ENCODE measurements at regions not wholly inside any gene's neighbourhood (a gene's known extent, or its start where the extent isn't known, plus 50 kb on each side); places are given as distances from the start of the nearest gene placed in this dataset.

DNA sequence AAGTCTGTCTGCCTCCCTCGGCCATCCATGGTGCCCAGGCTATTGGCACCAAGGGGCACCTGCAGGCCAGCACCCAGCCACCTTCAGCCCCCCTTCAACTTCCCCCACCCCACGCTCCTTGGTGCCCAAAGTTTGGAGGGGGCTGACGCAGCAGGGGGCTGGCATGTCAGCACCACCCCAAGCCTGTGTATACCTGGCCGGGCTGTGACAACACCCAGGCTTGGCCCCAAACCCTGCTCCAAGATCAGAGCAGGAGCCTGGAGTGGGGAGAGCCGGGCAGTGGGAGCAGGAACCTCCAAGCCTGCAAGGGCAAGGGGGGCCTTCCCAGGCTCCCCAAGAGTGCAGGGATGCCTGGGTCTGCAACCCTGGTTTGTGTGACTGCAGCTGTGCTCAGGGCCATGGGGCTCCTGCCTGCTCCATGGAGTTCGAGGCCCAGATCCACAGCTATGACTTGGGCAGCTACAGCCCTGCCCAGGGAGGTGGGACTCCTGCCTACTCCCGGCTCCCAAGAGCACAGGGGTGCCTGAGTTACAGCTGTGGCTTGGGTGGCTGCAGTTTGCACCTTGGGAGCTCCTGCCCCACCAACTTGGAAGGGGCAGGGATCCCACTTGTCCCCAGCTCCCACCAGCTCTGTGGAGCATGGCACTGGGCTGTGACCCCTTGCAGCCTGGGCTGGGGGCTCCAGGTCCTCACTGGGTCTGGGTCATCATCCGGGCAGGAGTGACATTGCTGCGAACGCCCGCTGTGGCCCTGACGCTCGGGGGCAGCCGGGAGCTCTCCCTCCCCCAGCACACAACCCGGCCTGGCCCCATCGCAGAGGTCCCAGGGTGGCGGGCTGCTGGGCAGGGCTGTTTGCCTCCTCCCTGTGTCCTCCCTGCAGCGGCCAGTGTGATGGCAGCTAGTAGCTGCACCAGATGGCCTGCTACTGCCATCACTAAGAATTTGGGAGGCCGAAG is 175.5 kb upstream of the SDK2 start:
- no peaks in the 10 kb centered on the region for H3K36me3 ChIP-seq (ENCODE audit: control insufficient read depth in 1 of 2, insufficient read depth in 2 of 2, low read length in 2 of 2)

More for the DNA sequence above, 175.5 kb upstream of the SDK2 start:
- Histone ChIP-seq H3K9ac (ENCODE audit: low read length) (no peak overlapping the region), H3K27me3 (ENCODE audit: insufficient read depth, low read length) (no peaks in the 10 kb centered on the region; the same call in 1 of the 2 replicates), H3K4me1 (ENCODE audit: control insufficient read depth in 1 of 2, insufficient read depth in 2 of 2, low read length in 2 of 2) (peaks cover 0 to 6% of the 10 kb centered on the region in 2 experiments; a peak in 1 of 4 replicates), H4K20me1 (ENCODE audit: insufficient read depth) (no peaks in the 10 kb centered on the region), H3K4me2 (ENCODE audit: low read length) (no peak overlapping the region), H2AFZ (ENCODE audit: low read depth, low read length, poor library complexity, severe bottlenecking) (no peak overlapping the region), H3K9me3 (ENCODE audit: control insufficient read depth in 1 of 2, insufficient read depth in 1 of 2, low read depth in 1 of 2, low read length in 2 of 2) (peaks cover 4 to 15% of the 10 kb centered on the region in 2 experiments; a peak in 3 of 4 replicates), H3K79me2 (ENCODE audit: insufficient read depth, low read length) (no peaks in the 10 kb centered on the region), H3K9me2 (ENCODE audit: insufficient read depth) (no peaks in the 10 kb centered on the region), H3K27ac (ENCODE audit: low read depth, low read length) (no peak overlapping the region), H3K4me3 (replicated peaks in 1 of 2; ENCODE audit: low read depth in 1 of 2, low read length in 2 of 2) (no peak overlapping the region)
- BruUV-seq (replicated peaks) = no TSS peak
- ATAC-seq (no peak), DNase-seq (ENCODE audit: low read depth, low spot score) (no peak)
- ChIA-PET POLR2A (no interaction called here), CTCF (no interaction called here), RAD21 (ENCODE audit: low non-redundant PET in 1 of 2, low total read pairs in 2 of 2, uncharacterized antibody in 2 of 2, unreplicated experiment in 2 of 2) (interaction anchor here in 1 of 2 experiments (0.6 kb wide), 1 partner anchor 162 kb away, joined by 4 read pairs; no protein-coding TSS in a partner anchor)
- no peak for TF ChIP-seq POLR2AphosphoS5 (IDR thresholded peaks at IDR 0.05; ENCODE audit: low read depth, low read length)
- no peak for TF ChIP-seq POLR2A (IDR thresholded peaks at IDR 0.05; ENCODE audit: borderline replicate concordance, extremely low read depth, insufficient read depth, insufficient read length)
- no peak for TF ChIP-seq ZNF274 (IDR thresholded peaks at IDR 0.05; ENCODE audit: low read depth, low read length)
- no peak for TF ChIP-seq CEBPB (IDR thresholded peaks at IDR 0.05; ENCODE audit: low read depth)
- TF ChIP-seq CBX3 (IDR thresholded peaks at IDR 0.05; ENCODE audit: low read depth) = no peak
- TF ChIP-seq EZH2phosphoT487 (IDR thresholded peaks at IDR 0.05; ENCODE audit: borderline replicate concordance) = no peak
- no peak for TF ChIP-seq EGR1 (IDR thresholded peaks at IDR 0.05; ENCODE audit: low read depth)
- no peak for TF ChIP-seq MAX (IDR thresholded peaks at IDR 0.05)
- TF ChIP-seq, protein P1, sequence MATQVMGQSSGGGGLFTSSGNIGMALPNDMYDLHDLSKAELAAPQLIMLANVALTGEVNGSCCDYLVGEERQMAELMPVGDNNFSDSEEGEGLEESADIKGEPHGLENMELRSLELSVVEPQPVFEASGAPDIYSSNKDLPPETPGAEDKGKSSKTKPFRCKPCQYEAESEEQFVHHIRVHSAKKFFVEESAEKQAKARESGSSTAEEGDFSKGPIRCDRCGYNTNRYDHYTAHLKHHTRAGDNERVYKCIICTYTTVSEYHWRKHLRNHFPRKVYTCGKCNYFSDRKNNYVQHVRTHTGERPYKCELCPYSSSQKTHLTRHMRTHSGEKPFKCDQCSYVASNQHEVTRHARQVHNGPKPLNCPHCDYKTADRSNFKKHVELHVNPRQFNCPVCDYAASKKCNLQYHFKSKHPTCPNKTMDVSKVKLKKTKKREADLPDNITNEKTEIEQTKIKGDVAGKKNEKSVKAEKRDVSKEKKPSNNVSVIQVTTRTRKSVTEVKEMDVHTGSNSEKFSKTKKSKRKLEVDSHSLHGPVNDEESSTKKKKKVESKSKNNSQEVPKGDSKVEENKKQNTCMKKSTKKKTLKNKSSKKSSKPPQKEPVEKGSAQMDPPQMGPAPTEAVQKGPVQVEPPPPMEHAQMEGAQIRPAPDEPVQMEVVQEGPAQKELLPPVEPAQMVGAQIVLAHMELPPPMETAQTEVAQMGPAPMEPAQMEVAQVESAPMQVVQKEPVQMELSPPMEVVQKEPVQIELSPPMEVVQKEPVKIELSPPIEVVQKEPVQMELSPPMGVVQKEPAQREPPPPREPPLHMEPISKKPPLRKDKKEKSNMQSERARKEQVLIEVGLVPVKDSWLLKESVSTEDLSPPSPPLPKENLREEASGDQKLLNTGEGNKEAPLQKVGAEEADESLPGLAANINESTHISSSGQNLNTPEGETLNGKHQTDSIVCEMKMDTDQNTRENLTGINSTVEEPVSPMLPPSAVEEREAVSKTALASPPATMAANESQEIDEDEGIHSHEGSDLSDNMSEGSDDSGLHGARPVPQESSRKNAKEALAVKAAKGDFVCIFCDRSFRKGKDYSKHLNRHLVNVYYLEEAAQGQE (IDR thresholded peaks at IDR 0.05; ENCODE audit: low read depth) = no peak
- TF ChIP-seq ELF1 (IDR thresholded peaks at IDR 0.05; ENCODE audit: borderline replicate concordance, low read depth) = no peak
- no peak for TF ChIP-seq ATF3 (IDR thresholded peaks at IDR 0.05)
- intact Hi-C loops (cut with micrococcal nuclease) = no loop called here

Measured in HCT116 (cell line).